ENCODE measurements at regions not wholly inside any gene's neighbourhood (a gene's known extent, or its start where the extent isn't known, plus 50 kb on each side); places are given as distances from the start of the nearest gene placed in this dataset.

GRCh38 chr14:22180045-22180444 is 409.0 kb downstream of the DAD1 start:
- DNase-seq (ENCODE audit: low read depth in 1 of 2, low spot score in 1 of 2) (no peak), ATAC-seq (no peak), FAIRE-seq (no peak)
- CTCF ChIA-PET: no interaction called here
- Histone ChIP-seq H3K4me1 (no peaks in the 10 kb centered on the region), H3K4me3 (no peak overlapping the region), H3K9me3 (no peaks in the 10 kb centered on the region), H3K27ac (no peak overlapping the region), H3K4me2 (no peak overlapping the region)
- 13% methylated on average over 1 of the region's 1 CpG for WGBS (ENCODE audit: missing lambda C conversion rate)
- POLR2A ChIA-PET: no interaction called here
- TF ChIP-seq HOXA7 (CRISPR knock-in tag; IDR thresholded peaks at IDR 0.05): no peak
- TF ChIP-seq BCL3 (IDR thresholded peaks at IDR 0.05): no peak
- TF ChIP-seq TFCP2L1 (CRISPR knock-in tag; IDR thresholded peaks at IDR 0.05): no peak
- no peak for TF ChIP-seq MAZ (IDR thresholded peaks at IDR 0.05; ENCODE audit: borderline replicate concordance, low read depth, low read length)
- no peak for TF ChIP-seq JUN (IDR thresholded peaks at IDR 0.05)
- no peak for TF ChIP-seq FOSL2 (IDR thresholded peaks at IDR 0.05)
- TF ChIP-seq FOSL2 (CRISPR knock-in tag; IDR thresholded peaks at IDR 0.05): no peak
- no peak for TF ChIP-seq TP53 (CRISPR knock-in tag; IDR thresholded peaks at IDR 0.05)
- no peak for TF ChIP-seq JUNB (IDR thresholded peaks at IDR 0.05)
- no peak for TF ChIP-seq SMC3 (IDR thresholded peaks at IDR 0.05)
- no peak for TF ChIP-seq RCOR1 (IDR thresholded peaks at IDR 0.05; ENCODE audit: low read depth, low read length)
- TF ChIP-seq, protein P1, sequence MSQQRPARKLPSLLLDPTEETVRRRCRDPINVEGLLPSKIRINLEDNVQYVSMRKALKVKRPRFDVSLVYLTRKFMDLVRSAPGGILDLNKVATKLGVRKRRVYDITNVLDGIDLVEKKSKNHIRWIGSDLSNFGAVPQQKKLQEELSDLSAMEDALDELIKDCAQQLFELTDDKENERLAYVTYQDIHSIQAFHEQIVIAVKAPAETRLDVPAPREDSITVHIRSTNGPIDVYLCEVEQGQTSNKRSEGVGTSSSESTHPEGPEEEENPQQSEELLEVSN (IDR thresholded peaks at IDR 0.05; ENCODE audit: borderline replicate concordance, low read depth): no peak
- no peak for TF ChIP-seq ZFP36 (IDR thresholded peaks at IDR 0.05; ENCODE audit: borderline replicate concordance, partially characterized antibody)
- TF ChIP-seq POLR2A (IDR thresholded peaks at IDR 0.05; ENCODE audit: low read length): no peak
- TF ChIP-seq HEYL (CRISPR knock-in tag; IDR thresholded peaks at IDR 0.05): no peak
- TF ChIP-seq CBX8 (IDR thresholded peaks at IDR 0.05): no peak
- TF ChIP-seq BHLHE40 (IDR thresholded peaks at IDR 0.05; ENCODE audit: low read depth, low read length): no peak
- TF ChIP-seq ZC3H11A (IDR thresholded peaks at IDR 0.05): no peak
- TF ChIP-seq HOXB5 (CRISPR knock-in tag; IDR thresholded peaks at IDR 0.05): no peak

DNA sequence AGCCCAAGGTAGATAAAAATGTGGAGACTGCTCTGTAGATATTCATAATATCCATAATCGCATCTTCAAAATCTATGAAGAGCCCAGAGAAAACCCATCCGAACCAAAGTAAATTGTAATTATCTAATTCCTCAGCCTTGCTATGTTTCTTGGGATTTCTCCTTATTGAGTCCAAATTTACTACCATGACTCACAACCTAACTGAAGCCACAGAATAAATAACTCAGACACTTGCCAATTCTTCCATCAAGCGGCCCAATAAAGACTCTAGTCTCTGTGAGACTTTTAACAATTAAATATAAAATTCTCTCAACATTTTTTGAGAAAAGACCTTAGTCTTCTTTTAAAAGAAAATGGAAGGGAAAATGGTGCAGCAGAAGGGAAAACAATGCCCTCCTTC is 409.8 kb downstream of the DAD1 start:
- H3K9me3 ChIP-seq: no peaks in the 10 kb centered on the region
- FAIRE-seq: no peak

DNA sequence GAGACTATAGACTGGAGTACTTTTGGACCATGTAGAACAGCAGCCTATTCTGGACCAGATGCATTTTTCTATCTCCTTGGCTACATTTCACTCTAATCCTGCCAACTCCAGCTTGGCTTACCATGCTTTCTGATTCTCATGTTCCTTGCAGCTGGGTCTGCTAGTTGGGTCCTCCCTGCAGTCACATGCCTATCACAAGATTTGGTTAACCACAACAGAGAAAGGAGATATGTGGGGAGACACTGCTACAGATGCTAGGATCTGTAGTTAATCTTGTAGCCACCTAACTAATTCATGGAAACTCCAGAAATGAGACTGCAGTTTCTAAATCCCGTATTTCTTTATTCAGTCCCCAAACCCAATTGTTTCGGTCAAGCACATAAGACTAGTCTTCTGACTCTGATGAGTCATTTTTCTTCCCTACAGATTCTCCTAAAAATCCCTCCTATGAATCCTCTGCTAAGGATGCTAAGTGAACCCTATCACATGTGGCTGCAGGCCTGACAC is 410.6 kb downstream of the DAD1 start:
- no peak for ATAC-seq
- Histone ChIP-seq H3K27ac (no peak overlapping the region), H3K4me2 (no peak overlapping the region), H3K4me1 (no peaks in the 10 kb centered on the region), H3K4me3 (no peak overlapping the region), H3K9me3 (no peaks in the 10 kb centered on the region)
- WGBS (ENCODE audit: missing lambda C conversion rate): 73% methylated on average over 2 of the region's 2 CpGs
- POLR2A ChIA-PET: no interaction called here
- DNase-seq (ENCODE audit: low read depth in 1 of 2, low spot score in 1 of 2): no peak
- CTCF ChIA-PET: interaction anchor here (1.4 kb wide), 1 partner anchor 23 kb away, joined by 3 read pairs; no protein-coding TSS in a partner anchor
- TF ChIP-seq RCOR1 (IDR thresholded peaks at IDR 0.05; ENCODE audit: low read depth, low read length) (no peak), EHMT2 (IDR thresholded peaks at IDR 0.05; ENCODE audit: low read depth) (no peak), HOXB5 (CRISPR knock-in tag; IDR thresholded peaks at IDR 0.05) (no peak), RARB (CRISPR knock-in tag; IDR thresholded peaks at IDR 0.05) (no peak), EHF (CRISPR knock-in tag; IDR thresholded peaks at IDR 0.05) (no peak), HOXB13 (CRISPR knock-in tag; IDR thresholded peaks at IDR 0.05; ENCODE audit: low read depth) (no peak), TP53 (CRISPR knock-in tag; IDR thresholded peaks at IDR 0.05) (no peak), POLR2A (IDR thresholded peaks at IDR 0.05; ENCODE audit: low read length) (no peak), BHLHE40 (IDR thresholded peaks at IDR 0.05; ENCODE audit: low read depth, low read length) (no peak)
- FAIRE-seq: no peak

More for the DNA sequence above, 409.8 kb downstream of the DAD1 start:
- TF ChIP-seq GATA3 (IDR thresholded peaks at IDR 0.05; ENCODE audit: borderline replicate concordance): no peak
- TF ChIP-seq MAZ (IDR thresholded peaks at IDR 0.05; ENCODE audit: borderline replicate concordance, low read depth, low read length): no peak
- ATAC-seq (no peak), DNase-seq (ENCODE audit: low read depth in 1 of 2, low spot score in 1 of 2) (no peak)
- ChIA-PET POLR2A (no interaction called here), CTCF (no interaction called here)
- Histone ChIP-seq H3K4me2 (no peak overlapping the region), H3K27ac (no peak overlapping the region), H3K4me1 (no peaks in the 10 kb centered on the region), H3K4me3 (no peak overlapping the region)
- WGBS (ENCODE audit: missing lambda C conversion rate): 60% methylated on average over 3 of the region's 3 CpGs
